ENCODE measurements at regions not wholly inside any gene's neighbourhood (a gene's known extent, or its start where the extent isn't known, plus 50 kb on each side); places are given as distances from the start of the nearest gene placed in this dataset.

DNA sequence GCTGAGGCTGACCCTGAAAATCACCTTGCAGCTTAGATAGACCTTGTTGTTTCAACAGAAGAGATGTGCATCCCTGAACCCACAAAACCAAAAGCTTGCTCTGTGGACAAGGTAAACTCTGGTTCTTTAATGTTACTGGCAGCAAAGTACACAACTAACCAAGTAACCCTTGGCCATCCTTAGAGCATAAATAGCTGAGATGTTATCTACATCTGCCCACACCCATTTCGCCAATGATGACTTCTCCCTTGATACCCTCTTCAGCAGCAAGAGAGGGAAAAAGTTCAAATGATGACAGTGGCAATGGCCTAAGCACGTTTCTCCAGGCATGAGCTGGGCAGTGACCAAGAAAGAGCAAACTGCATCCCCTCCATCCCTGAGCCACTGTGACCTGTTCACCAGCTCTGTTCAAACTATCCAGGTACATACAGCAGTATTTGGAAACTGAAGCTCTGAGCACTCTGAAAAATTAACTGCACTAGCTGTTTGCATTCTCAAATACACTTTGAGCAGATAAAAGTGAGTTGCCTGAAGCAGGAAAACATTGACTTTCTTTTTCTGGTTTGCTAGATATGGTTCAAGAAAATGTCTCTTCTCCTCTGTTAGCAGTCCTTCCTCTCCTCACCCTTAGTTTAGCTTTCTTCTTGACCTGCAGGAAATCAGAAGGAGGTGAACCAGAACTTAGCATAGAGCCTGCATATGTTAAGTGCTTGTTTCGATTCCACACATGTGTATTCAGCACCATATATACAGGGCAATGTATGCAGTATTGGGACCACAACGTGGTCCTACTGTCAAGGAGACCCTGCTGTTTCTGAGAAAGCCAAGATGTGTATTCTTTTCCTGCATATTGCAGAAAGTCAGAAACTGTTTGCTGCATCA is 231.7 kb downstream of the FOXO1 start:
- no peak for TF ChIP-seq CTCF (optimal IDR thresholded peaks at IDR 0.05 in 1 of 3, IDR thresholded peaks at IDR 0.05 in 1 of 3, conservative IDR thresholded peaks at IDR 0.05 in 1 of 3; ENCODE audit: extremely low read depth in 1 of 3, insufficient read depth in 2 of 3, low read length in 3 of 3)
- TF ChIP-seq EZH2 (IDR thresholded peaks at IDR 0.05; ENCODE audit: low read length) = no peak

Measured in keratinocyte (primary cell).